Mesenchymal stem cell (in vitro differentiated cells and primary cell): ENCODE measurements at regions not wholly inside any gene's neighbourhood (a gene's known extent, or its start where the extent isn't known, plus 50 kb on each side); places are given as distances from the start of the nearest gene placed in this dataset.
A peak's percentile ranks its signal among the peaks of the same experiment; 100 is the strongest.

Experiments used
- DNase-seq: peaks from one replicate; pipeline ENCODE4 v3.0.0-alpha.2; 2013
- H2AFZ ChIP-seq: one replicate; pipeline ENCODE4 v1.6.1; 2013; ENCODE audit warnings: low read depth, mild to moderate bottlenecking, control low read depth, inconsistent platforms, low read length, moderate library complexity
- H2AK5ac ChIP-seq: 2 replicates; pipeline ENCODE4 v1.6.1; 2013; ENCODE audit warnings: low read length, moderate library complexity, mild to moderate bottlenecking, inconsistent platforms; ENCODE audit not compliant: severe bottlenecking
- H2BK120ac ChIP-seq: one replicate; pipeline ENCODE4 v1.6.1; 2013; ENCODE audit warnings: low read depth, mild to moderate bottlenecking, inconsistent platforms, low read length, moderate library complexity
- H2BK12ac ChIP-seq, 2 experiments: one replicate each; pipeline ENCODE4 v1.6.1; 2013; ENCODE audit warnings: inconsistent platforms in 2 of 2, low read length in 2 of 2, mild to moderate bottlenecking in 2 of 2, moderate library complexity in 2 of 2, control low read depth in 1 of 2
- H2BK15ac ChIP-seq: one replicate; pipeline ENCODE4 v1.6.1; 2013; ENCODE audit warnings: mild to moderate bottlenecking, low read depth, inconsistent platforms; ENCODE audit not compliant: poor library complexity, severe bottlenecking
- H2BK5ac ChIP-seq: 2 replicates; pipeline ENCODE4 v1.6.1; 2013; ENCODE audit warnings: low read depth, mild to moderate bottlenecking, low read length, control low read depth, inconsistent platforms; ENCODE audit not compliant: poor library complexity, severe bottlenecking
- H3K14ac ChIP-seq, 2 experiments: one replicate each; pipeline ENCODE4 v1.6.1; 2013; ENCODE audit warnings: inconsistent platforms in 2 of 2, low read length in 2 of 2, control low read depth in 1 of 2, mild to moderate bottlenecking in 1 of 2, moderate library complexity in 1 of 2
- H3K18ac ChIP-seq, 2 experiments: one replicate each; pipeline ENCODE4 v1.6.1; 2013; ENCODE audit warnings: inconsistent platforms in 2 of 2, low read length in 2 of 2, control low read depth in 1 of 2, low read depth in 1 of 2, mild to moderate bottlenecking in 1 of 2
- H3K23ac ChIP-seq, 2 experiments: one replicate each; pipeline ENCODE4 v1.6.1; 2013; ENCODE audit warnings: inconsistent platforms in 2 of 2, low read length in 2 of 2, mild to moderate bottlenecking in 2 of 2, moderate library complexity in 2 of 2, control low read depth in 1 of 2
- H3K27ac ChIP-seq: 2 replicates; pipeline ENCODE4 v1.5.1; 2013; ENCODE audit warnings: mild to moderate bottlenecking, moderate library complexity, low read length, control low read depth, inconsistent platforms; ENCODE audit not compliant: poor library complexity, severe bottlenecking
- H3K27me3 ChIP-seq, 2 experiments: 2 replicates each; pipeline versions ENCODE4 v1.6.1 to v1.7.0; 2013; ENCODE audit warnings: low read length in 2 of 2, mild to moderate bottlenecking in 2 of 2, moderate library complexity in 2 of 2, control low read depth in 1 of 2, inconsistent platforms in 1 of 2; ENCODE audit not compliant: control insufficient read depth in 1 of 2, insufficient read depth in 1 of 2
- H3K36me3 ChIP-seq, 2 experiments: 2 replicates each; pipeline versions ENCODE4 v1.6.1 to v1.7.0; 2013; ENCODE audit warnings: low read length in 2 of 2, control low read depth in 1 of 2, inconsistent platforms in 1 of 2, low read depth in 1 of 2, mild to moderate bottlenecking in 1 of 2; ENCODE audit not compliant: insufficient read depth in 2 of 2, control insufficient read depth in 1 of 2
- H3K4ac ChIP-seq, 2 experiments: one replicate each; pipeline ENCODE4 v1.6.1; 2013; ENCODE audit warnings: inconsistent platforms in 2 of 2, low read length in 2 of 2, mild to moderate bottlenecking in 2 of 2, moderate library complexity in 2 of 2, control low read depth in 1 of 2, low read depth in 1 of 2
- H3K4me1 ChIP-seq: 2 replicates; pipeline ENCODE4 v1.6.1; 2013; ENCODE audit warnings: low read depth, low read length, control low read depth; ENCODE audit not compliant: control insufficient read depth, insufficient read depth
- H3K4me2 ChIP-seq: 2 replicates; pipeline ENCODE4 v1.6.1; 2013; ENCODE audit warnings: low read length, mild to moderate bottlenecking, inconsistent platforms; ENCODE audit not compliant: poor library complexity, severe bottlenecking
- H3K4me3 ChIP-seq, 2 experiments: 2 replicates each; pipeline versions ENCODE4 v1.5.1 to v1.7.0; 2013; ENCODE audit warnings: low read length in 2 of 2, mild to moderate bottlenecking in 2 of 2, control low read depth in 1 of 2, low read depth in 1 of 2; ENCODE audit not compliant: insufficient read depth in 1 of 2
- H3K79me1 ChIP-seq: replicated peaks from 2 replicates; pipeline ENCODE4 v1.6.1; 2013; ENCODE audit warnings: mild to moderate bottlenecking, control low read depth, low read length, inconsistent platforms; ENCODE audit not compliant: poor library complexity, severe bottlenecking
- H3K9ac ChIP-seq: 2 replicates; pipeline ENCODE4 v1.7.0; 2013; ENCODE audit warnings: mild to moderate bottlenecking, low read length, moderate library complexity
- H3K9me3 ChIP-seq: 2 replicates; pipeline ENCODE4 v1.7.0; 2013; ENCODE audit warnings: mild to moderate bottlenecking, low read length; ENCODE audit not compliant: control insufficient read depth
- H4K8ac ChIP-seq: one replicate; pipeline ENCODE4 v1.6.1; 2013; ENCODE audit warnings: inconsistent platforms, mild to moderate bottlenecking, low read length, moderate library complexity
- H4K91ac ChIP-seq: one replicate; pipeline ENCODE4 v1.6.1; 2013; ENCODE audit warnings: mild to moderate bottlenecking, low read length, inconsistent platforms
- whole genome bisulfite sequencing: methylation state at CpG from one replicate; pipeline ENCODE4 v1.1.7; 2013; ENCODE audit warnings: mixed read lengths; 5-methylcytosine and 5-hydroxymethylcytosine counted together

- H3K79me1 ChIP-seq = no peaks in the 10 kb centered on the region
- no peak overlapping the region for H4K8ac ChIP-seq
- peak overlapping the region in 1 of 2 experiments; percentile 46 for H3K14ac ChIP-seq
- no peak overlapping the region for H2BK5ac ChIP-seq
- H3K4ac ChIP-seq = no peak overlapping the region
- no peaks in the 10 kb centered on the region for H3K27me3 ChIP-seq
- no peak overlapping the region for H3K4me2 ChIP-seq
- no peak overlapping the region for H3K27ac ChIP-seq
- H3K9ac ChIP-seq = no peak overlapping the region
- H2BK12ac ChIP-seq = no peak overlapping the region
- no peak overlapping the region for H2BK15ac ChIP-seq
- H3K23ac ChIP-seq = no peak overlapping the region
- no peak overlapping the region for H2AFZ ChIP-seq
- H3K9me3 ChIP-seq = no peaks in the 10 kb centered on the region
- peaks cover 7% of the 10 kb centered on the region for H3K4me1 ChIP-seq
- WGBS = 91% methylated on average over 8 of the region's 8 CpGs
- H3K18ac ChIP-seq = no peak overlapping the region
- H2BK120ac ChIP-seq = no peak overlapping the region
- no peak overlapping the region for H3K4me3 ChIP-seq
- H4K91ac ChIP-seq = peak overlapping the region; percentile 21
- no peak for DNase-seq
- no peaks in the 10 kb centered on the region for H3K36me3 ChIP-seq
- no peak overlapping the region for H2AK5ac ChIP-seq
Measured at GRCh38 chr13:20348645-20349408, 116.7 kb upstream of the GJB6 start.

GRCh38 chr13:20348018-20348417 lies 115.9 kb upstream of the GJB6 start:
- WGBS = 95% methylated on average over 8 of the region's 10 CpGs
- Histone ChIP-seq H3K4ac (no peak overlapping the region), H4K91ac (no peak overlapping the region), H3K27ac (no peak overlapping the region), H2BK12ac (no peak overlapping the region), H4K8ac (no peak overlapping the region), H3K4me3 (no peak overlapping the region), H2BK5ac (no peak overlapping the region), H3K18ac (no peak overlapping the region), H2BK120ac (no peak overlapping the region), H3K4me1 (peaks cover 7% of the 10 kb centered on the region), H2BK15ac (no peak overlapping the region), H2AK5ac (no peak overlapping the region), H3K27me3 (no peaks in the 10 kb centered on the region), H3K9me3 (no peaks in the 10 kb centered on the region), H3K14ac (no peak overlapping the region), H2AFZ (no peak overlapping the region), H3K36me3 (no peaks in the 10 kb centered on the region), H3K4me2 (no peak overlapping the region), H3K79me1 (no peaks in the 10 kb centered on the region), H3K9ac (no peak overlapping the region), H3K23ac (no peak overlapping the region)
- no peak for DNase-seq

- H3K36me3 ChIP-seq = no peaks in the 10 kb centered on the region
- no peak overlapping the region for H4K8ac ChIP-seq
- H3K9me3 ChIP-seq = no peaks in the 10 kb centered on the region
- H2BK15ac ChIP-seq = no peak overlapping the region
- no peak for DNase-seq
- H3K79me1 ChIP-seq = no peaks in the 10 kb centered on the region
- no peak overlapping the region for H2BK12ac ChIP-seq
- H3K23ac ChIP-seq = no peak overlapping the region
- peaks cover 2% of the 10 kb centered on the region for H3K4me1 ChIP-seq
- H2BK120ac ChIP-seq = no peak overlapping the region
- no peak overlapping the region for H3K27ac ChIP-seq
- no peak overlapping the region for H3K9ac ChIP-seq
- H2AK5ac ChIP-seq = no peak overlapping the region
- no peak overlapping the region for H3K18ac ChIP-seq
- 82% methylated on average over 10 of the region's 10 CpGs for WGBS
- no peak overlapping the region for H3K4me2 ChIP-seq
- H2BK5ac ChIP-seq = no peak overlapping the region
- H3K4ac ChIP-seq = no peak overlapping the region
- H3K4me3 ChIP-seq = no peak overlapping the region
- no peak overlapping the region for H4K91ac ChIP-seq
- H2AFZ ChIP-seq = no peak overlapping the region
- H3K27me3 ChIP-seq = no peaks in the 10 kb centered on the region
- no peak overlapping the region for H3K14ac ChIP-seq
Measured at GRCh38 chr13:20344836-20345490, 112.8 kb upstream of the GJB6 start.

GRCh38 chr13:20342311-20342710 lies 110.2 kb upstream of the GJB6 start:
- H3K4me2 ChIP-seq = no peak overlapping the region
- H3K18ac ChIP-seq = no peak overlapping the region
- no peak overlapping the region for H3K23ac ChIP-seq
- WGBS = 92% methylated on average over 2 of the region's 3 CpGs
- no peaks in the 10 kb centered on the region for H3K9me3 ChIP-seq
- no peak overlapping the region for H2BK5ac ChIP-seq
- no peaks in the 10 kb centered on the region for H3K27me3 ChIP-seq
- H2BK120ac ChIP-seq = no peak overlapping the region
- H3K4me3 ChIP-seq = no peak overlapping the region
- no peak for DNase-seq
- H2AK5ac ChIP-seq = no peak overlapping the region
- H3K27ac ChIP-seq = no peak overlapping the region
- H2BK12ac ChIP-seq = no peak overlapping the region
- no peak overlapping the region for H3K4ac ChIP-seq
- no peak overlapping the region for H3K9ac ChIP-seq
- no peaks in the 10 kb centered on the region for H3K79me1 ChIP-seq
- H2BK15ac ChIP-seq = no peak overlapping the region
- H3K4me1 ChIP-seq = peaks cover 9% of the 10 kb centered on the region
- no peak overlapping the region for H2AFZ ChIP-seq
- H3K36me3 ChIP-seq = no peaks in the 10 kb centered on the region
- H3K14ac ChIP-seq = no peak overlapping the region
- no peak overlapping the region for H4K8ac ChIP-seq
- H4K91ac ChIP-seq = no peak overlapping the region
